Thyroid gland (tissue), 4 donors: ENCODE measurements at regions not wholly inside any gene's neighbourhood (a gene's known extent, or its start where the extent isn't known, plus 50 kb on each side); places are given as distances from the start of the nearest gene placed in this dataset.

Experiments used
- CTCF ChIP-seq, 6 experiments: fragments of 200-600 bp in 3 of 6; fragments of 450-650 bp in 3 of 6; sonication (generic) in 3 of 6; IDR thresholded peaks; one replicate each; pipeline ENCODE4 v1.5.1; 2016 to 2019; ENCODE audit warnings: antibody characterized with exemption in 6 of 6, mild to moderate bottlenecking in 2 of 6, inconsistent platforms in 1 of 6, moderate library complexity in 1 of 6
- POLR2A ChIP-seq, 2 donors: fragments of 450-650 bp; IDR thresholded peaks; one replicate each; pipeline ENCODE4 v1.6.1; 2017; ENCODE audit warnings: antibody characterized with exemption in 2 of 2, mild to moderate bottlenecking in 2 of 2, moderate library complexity in 1 of 2

GRCh38 chr4:126937342-126937741, 695.4 kb upstream of the INTU start:
- TF ChIP-seq CTCF (IDR thresholded peaks at IDR 0.05) (no peak), POLR2A (IDR thresholded peaks at IDR 0.05) (no peak)
